HL-60 (cell line): ENCODE measurements at regions not wholly inside any gene's neighbourhood (a gene's known extent, or its start where the extent isn't known, plus 50 kb on each side); places are given as distances from the start of the nearest gene placed in this dataset.

Experiments
- GABPA ChIP-seq: IDR thresholded peaks from 2 replicates; pipeline ENCODE4 v1.6.1; 2012; ENCODE audit warnings: low read depth
- POLR2AphosphoS5 ChIP-seq: IDR thresholded peaks from 2 replicates; pipeline ENCODE4 v1.6.1; 2012; ENCODE audit warnings: low read depth
- TF ChIP-seq, protein P1 (sequence below): IDR thresholded peaks from one replicate; pipeline ENCODE4 v1.5.1; 2011; ENCODE audit warnings: low read length, control low read depth, inconsistent platforms; ENCODE audit not compliant: insufficient read depth

DNA sequence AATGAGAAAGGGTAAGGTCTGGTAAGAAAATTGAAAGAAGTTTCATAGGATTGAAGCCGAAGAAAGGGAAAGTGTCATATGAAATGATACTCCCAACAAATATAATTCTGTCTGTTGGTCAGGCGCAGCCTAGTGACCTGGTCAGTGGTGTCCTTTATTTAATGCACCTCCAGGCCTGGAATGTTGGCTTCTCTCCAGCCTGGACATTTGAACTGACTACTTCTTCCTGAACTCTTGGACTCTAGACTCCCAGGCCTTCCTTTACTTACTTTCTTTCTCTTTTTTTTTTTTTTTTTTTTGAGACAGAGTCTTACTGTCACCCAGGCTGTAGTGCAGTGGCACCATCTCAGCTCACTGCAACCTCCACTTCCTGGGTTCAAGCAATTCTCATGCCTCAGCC, 1381.5 kb upstream of the WWC1 start:
- TF ChIP-seq GABPA (no peak), POLR2AphosphoS5 (no peak)
- TF ChIP-seq, protein P1, sequence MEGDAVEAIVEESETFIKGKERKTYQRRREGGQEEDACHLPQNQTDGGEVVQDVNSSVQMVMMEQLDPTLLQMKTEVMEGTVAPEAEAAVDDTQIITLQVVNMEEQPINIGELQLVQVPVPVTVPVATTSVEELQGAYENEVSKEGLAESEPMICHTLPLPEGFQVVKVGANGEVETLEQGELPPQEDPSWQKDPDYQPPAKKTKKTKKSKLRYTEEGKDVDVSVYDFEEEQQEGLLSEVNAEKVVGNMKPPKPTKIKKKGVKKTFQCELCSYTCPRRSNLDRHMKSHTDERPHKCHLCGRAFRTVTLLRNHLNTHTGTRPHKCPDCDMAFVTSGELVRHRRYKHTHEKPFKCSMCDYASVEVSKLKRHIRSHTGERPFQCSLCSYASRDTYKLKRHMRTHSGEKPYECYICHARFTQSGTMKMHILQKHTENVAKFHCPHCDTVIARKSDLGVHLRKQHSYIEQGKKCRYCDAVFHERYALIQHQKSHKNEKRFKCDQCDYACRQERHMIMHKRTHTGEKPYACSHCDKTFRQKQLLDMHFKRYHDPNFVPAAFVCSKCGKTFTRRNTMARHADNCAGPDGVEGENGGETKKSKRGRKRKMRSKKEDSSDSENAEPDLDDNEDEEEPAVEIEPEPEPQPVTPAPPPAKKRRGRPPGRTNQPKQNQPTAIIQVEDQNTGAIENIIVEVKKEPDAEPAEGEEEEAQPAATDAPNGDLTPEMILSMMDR = no peak
